ENCODE measurements at regions not wholly inside any gene's neighbourhood (a gene's known extent, or its start where the extent isn't known, plus 50 kb on each side); places are given as distances from the start of the nearest gene placed in this dataset.
A peak's percentile ranks its signal among the peaks of the same experiment; 100 is the strongest.

DNA sequence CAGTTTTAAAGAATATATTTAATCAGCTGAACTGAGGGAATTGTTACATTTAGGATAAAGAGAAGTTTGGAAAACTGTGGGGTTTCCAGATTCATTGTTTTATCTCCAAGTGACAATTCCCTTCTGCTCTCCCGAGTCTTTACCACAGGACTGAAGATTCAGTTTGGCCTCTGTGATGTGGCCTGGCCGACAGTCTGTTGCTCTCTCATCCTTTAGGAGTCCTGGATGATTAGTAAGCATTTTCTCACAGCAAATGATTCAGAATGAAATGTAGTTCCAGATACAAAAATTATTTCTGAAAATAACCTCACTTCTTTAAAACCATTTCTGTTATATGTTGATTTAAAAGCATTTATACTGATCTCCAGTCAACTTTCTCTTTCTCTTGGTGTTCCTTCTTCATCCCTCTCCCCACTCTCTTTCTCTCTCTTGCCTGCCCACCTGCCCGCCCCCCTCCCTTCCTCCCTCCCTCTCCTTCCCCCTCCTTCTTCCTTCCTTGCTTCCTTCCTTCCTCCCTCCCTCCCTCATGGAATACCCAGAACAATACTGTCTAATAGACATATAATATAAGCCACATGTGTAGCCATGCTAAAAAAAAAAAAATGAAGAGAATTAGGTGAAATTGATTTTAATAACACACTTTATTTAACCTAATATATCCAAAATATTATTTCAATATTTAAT, 254.9 kb downstream of the PRL start:
- DNase-seq = no peak

DNA sequence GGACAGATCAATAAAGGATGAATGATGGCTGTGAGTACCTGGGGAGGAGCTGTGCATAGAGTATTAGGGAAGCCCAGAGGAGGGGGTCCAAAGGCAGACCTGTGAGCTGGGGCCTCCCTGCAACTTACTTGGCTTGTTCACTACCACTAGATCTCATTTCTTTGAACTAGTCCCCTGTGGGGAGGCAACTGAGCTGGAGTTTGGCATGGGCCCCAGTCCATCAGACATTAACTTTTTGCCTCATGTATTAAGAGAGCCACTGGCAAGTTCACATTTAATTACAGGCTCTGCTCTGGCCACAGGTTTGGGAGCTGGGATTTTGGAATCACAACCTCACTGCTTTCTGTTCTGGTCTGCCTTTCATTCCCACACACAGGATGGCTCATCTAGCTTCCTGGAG, 254.1 kb downstream of the PRL start:
- DNase-seq = no peak

DNA sequence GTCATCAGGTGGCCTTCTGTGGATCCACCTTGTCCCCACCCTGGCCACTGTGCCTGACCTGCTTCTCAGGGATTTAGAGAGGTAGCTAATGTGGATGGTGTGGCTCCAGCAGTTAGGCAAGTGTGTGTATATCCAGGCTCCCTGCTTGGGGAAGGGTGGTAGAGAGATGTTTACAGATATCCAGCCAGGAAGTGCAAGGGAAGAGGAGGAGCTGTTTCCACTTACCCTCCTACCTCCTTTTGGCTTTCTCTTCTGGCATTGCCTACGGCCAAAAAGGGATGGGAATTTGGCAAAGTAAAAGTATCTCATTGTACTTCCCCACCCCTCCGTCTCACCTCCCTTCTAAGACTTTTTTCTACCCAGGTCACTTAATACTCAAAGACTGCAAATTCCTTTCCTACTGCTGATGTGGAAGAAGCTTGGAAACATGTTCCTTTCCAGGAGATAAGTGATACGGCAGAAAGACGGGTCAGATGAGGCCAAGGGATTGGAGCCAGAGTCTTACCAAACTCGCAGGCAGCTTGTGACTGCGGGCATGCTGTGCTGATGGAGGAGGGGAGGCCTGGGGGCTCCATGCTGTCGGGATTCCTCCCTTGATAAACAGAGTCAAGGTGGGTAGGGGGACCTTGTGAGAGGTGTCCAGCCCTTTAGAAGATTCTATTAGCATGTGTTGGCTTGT, 253.4 kb downstream of the PRL start:
- DNase-seq = no peak

DNA sequence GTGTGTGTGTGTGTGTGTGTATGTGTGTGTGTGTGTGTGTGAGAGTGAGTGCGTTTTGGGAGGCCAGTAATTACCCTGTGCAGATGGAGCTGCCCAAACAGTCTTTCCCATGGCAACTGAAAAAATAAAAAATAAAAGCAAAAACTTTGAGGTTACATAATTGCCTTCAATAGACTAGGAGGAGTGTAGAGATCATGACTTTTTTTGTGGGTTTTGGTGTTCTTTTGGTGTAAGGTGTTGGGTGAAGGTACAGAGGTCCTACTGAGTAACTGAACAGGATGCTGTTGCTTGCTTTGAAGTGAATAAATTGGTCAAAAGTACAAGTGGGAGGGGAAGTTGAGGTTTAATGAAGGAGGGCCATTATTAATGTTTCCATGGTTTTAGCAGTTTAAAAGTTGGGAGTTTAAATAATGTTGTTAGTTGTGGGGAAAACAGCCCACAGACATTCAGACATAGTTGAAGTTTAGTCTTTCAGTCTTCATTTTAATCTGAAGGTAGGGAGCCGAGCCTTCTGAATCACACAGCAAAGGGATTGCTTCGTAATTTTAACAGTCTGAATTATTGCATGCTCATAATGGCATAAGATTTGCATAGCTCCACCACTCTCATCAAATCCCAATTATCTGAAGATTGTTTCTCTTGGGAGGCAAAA, 251.4 kb downstream of the PRL start:
- DNase-seq = no peak

DNA sequence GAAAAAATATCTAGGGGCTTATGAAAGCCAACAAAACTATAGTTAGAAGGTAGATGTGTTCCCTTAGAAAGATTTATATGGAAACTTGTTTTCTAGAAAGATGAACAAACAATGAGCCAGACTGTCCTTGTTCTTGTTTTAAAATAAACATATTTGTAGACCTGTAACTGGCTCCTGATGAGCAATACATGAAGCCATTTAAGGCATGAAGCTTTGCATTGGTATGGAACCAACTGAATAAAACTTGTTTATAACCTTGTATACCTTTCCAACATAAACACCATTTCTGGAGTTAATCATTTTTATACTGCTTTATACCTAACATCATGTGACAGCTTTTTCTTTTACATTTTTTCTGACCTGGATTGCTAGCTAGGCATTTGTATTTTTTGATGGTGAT, 247.8 kb downstream of the PRL start:
- DNase-seq = no peak

DNA sequence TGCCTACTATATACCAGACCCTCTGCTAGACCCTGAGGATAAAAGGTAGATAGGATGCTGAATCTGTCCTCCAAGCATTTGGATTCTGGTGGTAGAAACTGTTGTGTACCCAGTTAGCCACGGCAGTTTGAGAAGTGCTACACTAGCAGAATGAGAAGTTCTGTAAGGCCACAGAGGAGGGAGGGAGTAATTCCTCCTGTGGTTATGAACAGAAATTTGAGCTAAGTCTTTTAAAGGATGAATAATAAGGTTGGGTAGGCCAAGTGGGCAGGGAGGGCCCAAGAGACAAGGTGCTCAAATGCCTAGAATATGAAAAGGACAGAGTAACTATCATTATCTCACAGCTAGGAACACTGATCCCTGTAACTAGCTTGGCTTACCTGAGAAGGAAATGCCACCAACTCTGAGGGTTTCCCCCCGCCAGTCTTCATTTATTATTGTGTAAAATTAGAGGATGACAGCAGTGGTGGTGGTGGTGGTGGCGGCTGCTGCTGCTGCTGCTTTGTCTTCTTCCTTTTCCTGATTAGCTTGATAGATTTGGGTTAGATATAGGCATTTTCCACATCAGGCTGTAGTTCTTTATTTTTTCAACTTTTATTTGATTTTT, 243.3 kb downstream of the PRL start:
- DNase-seq = no peak

DNA sequence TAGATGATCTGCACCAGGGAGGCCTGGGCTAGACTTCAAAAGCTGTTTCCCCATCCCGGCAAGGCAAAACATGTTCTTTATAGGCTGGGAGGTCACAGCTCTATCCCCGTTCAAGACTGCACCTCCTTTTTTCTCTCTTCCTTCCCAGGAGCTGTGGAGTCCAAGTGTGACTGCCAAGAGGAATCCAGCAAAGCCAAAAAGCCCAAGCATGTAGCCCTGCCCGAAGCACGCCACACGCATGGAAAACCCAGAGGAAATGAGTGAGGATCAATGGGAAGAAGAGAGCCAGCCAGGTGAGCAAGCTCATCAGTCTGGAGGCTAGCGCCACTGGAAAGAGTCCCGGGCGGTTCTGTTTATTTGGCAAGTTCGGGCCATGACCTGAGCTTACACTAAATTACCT, 240.4 kb downstream of the PRL start:
- DNase-seq = no peak

DNA sequence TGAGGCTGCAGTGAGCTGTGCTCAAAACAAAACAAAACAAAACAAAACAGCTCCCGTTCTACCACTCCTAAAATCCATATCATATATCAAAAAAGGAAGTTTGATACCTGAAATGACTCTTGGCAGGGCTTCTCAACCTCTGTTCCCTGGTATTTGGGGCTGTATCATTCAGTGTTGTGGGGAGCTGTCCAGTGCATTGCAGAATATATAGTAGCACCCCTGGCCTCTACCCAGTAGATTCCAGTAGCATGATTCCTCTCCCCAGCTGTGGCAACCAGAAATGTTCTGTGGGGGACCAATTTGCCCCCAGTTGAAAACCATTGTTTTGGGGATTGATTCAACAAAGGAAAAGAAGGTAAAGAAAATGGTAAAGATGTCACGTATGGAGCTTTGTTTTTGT, 238.9 kb downstream of the PRL start:
- no peak for DNase-seq

DNA sequence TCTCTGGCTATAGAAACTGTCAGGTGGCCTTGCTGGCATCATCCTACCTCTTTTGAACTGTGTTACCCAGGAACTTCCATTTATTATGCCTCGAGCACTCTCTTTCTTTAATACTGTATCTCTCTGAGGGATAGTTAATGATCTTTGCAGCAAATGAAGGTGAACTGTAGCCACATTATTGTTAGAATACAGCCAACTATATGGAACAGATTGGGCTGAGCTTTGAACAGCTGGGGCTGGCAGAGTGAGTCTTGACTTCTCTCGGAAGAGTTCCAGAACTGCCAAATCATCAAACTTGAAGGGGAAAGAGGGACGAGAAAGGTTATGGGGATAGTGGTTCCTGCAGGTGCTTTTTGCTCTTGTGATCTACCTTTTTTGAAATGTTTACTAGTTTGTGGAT, 237.7 kb downstream of the PRL start:
- DNase-seq = no peak

DNA sequence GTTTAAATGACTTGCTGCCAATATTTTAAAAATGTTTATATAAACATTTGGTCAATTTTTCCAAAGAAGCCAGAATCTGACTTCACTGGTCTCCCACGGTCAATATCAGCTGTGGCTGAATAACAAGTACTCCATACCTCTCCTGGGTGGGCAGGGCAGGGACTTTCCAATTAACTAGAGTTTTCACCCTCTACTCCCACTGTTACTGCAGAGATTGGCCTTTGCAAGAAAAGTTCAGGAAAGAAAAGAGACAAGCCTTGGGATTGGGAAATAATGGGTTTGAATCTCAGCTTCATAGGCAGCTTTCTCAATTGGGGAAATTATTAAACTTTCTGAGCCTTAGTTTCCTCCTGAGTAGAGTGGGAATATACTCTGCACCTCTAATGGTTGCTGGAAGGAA, 236.9 kb downstream of the PRL start:
- no peak for DNase-seq

DNA sequence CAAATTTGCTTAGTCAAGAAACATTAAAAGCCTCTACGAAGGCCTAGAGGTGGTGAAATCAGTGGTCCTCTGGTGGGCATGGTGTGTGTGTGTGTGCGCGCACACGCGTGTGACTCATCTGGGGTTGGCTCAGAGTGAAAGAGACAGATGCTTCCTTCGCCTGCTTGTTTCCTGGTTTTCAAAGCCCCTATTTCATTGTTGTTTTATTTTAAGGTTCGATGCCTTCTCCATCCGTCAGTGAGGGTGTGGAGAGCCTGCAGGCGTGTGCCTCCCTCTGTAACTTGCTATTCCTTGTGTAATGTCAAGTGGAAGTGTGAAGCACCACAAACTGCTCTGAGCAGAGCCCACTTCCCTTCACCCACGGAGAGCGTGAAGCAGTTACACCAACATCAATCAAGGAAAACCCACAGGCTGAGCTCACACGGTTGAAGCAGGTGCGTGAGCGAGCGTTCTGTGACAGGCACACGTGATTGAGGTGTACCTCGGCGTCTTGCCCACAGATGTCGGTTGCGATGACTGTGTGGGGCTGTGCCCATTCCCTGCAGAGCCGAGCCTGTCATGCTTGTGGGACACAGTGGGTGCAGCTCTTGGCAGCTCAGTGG, 233.9 kb downstream of the PRL start:
- DNase-seq = peak; percentile 70

DNA sequence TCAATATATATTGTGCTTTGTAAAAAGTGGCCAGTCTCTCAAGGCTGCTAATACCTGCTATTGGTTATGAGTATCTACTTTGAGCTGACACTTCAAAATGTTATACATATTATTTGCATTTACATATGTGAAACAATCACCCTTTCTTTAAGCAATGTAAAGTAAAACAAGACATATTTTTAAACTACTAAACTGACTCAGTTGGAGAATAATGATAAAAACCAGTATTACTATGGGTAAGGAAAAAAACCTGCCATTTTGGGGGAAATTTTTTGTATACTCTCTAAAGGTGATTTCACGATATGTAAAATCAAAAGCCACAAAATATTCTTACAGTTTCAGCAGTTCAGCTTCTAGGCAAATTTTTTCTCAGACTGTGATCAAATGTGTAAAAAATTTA, 232.3 kb downstream of the PRL start:
- DNase-seq = no peak

DNA sequence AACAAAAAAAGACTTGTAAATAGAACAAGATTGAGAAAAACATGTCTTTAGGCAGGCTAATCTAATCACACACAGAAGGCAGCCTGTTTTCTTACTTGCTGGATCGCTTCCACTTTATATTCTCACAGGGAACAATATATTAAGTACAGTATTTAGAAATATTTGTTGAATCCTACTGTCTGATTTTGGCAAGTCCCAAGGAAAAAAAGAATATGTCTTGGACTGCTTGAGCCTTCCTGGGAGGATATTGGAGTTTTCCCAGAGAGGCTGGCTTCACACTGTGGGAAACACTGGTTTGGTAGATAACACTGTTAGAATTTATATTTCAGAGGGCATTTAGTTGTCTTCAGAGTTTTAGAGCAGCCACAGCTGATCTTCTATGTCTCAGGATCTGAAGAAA, 229.7 kb downstream of the PRL start:
- DNase-seq = no peak

DNA sequence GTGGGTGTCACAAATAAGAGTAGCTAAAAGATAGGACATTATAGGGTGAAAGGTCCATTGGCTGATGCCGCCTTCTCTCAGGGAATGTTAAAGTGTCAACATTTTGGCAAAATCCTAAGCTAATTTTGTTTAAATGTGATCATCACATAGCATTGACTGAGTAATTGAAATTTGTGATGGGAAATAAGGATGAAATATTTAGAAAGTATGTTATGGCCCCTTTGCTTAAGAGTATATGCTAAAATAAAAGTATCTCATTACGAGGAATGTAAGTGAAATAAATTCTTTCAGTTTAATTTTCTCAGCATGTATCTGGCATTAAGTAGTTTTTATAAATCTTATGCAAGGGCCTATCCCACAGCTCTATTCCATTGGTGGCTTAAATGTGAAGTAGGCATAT, 229.2 kb downstream of the PRL start:
- no peak for DNase-seq

DNA sequence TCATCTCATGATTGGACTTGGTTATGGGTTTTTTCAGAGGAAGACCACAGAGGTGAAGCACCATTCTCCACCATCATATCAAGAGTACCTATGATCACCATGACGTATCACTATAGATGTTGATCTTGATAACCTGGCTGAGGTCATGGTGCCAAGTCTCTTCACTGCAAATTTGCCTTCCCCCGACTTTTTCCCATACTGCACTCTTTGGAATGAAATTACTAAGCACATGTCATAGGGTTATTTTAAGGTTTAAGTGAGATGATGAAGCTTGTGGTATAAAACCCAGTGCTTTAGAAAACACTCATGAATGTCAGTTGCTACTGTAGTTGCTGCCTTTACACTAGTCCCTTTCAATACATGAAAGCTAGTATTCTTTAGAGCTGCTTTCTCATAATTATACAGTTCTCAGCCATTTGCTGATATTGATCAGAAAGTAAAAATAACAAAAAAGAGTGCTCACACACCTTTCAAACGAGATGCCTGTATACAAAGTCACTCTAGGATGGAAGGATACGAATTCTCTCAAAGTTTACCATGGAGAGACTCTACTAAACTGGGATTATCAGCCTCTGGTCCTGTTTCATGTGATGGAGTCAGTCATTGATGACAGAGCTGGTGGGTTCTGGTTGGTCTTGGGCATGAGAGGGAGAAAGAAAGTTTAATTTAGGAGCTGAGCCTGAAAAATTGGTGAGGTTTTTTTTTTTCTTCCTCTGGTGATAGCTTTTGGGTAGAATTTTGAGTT, 228.1 kb downstream of the PRL start:
- DNase-seq = no peak

DNA sequence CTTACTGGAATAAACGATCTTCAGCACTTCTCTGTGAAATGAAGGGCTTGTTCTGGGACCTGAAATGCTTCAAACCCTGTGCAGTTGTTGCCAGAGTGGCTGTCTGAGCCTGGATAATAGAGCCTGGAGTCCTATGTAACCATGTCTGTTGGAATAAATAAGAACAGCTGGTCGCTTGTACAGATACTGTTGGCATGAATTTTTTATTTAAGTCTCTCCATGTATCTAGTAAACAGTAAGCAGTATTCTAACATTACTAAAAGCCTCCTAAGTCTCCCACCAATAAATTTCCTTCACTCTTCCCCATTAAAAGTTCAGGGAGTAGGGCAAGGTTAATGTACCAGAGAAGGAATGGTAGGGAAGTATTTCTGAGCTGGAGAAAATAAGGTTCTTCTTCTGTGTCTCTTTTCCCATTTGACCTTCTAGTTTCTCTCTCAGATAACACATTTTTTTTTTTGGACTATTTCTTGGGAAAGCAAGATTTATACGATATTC, 227.5 kb downstream of the PRL start:
- no peak for DNase-seq

DNA sequence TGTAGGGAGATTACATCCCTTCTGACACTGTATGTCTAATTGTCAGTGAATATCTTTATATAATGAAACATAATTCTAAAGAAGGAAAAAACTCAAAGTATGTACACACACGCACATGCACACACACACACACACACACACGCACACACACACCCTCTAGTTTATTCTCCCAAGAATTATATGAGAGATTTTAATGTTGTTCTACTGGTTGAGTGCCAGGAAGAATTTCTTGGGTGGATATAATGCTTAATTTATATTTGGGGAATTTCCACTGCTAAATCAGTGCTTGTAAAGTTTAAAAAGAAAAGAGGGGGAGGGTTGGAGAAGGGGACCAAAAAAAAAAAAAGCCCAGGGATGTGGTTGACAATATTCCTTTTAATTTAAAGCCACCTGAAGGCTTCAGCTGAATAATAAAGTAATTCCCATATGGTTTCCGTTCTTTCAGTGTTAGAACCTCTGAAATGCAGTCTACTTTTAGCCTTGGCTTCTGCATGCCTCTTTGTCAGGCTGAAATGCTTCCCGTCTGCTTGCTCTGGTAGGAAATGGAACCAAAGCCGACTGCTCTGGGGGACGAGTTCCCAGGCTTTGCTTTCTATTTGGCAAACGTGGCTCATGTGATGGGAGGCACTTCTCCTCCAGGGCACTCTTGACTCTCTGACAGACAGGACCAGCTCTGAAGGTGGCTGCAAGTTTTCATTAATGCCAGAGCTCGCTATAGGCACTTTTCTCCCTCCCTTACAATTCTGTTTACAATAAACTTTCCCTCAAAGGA, 225.4 kb downstream of the PRL start:
- no peak for DNase-seq

DNA sequence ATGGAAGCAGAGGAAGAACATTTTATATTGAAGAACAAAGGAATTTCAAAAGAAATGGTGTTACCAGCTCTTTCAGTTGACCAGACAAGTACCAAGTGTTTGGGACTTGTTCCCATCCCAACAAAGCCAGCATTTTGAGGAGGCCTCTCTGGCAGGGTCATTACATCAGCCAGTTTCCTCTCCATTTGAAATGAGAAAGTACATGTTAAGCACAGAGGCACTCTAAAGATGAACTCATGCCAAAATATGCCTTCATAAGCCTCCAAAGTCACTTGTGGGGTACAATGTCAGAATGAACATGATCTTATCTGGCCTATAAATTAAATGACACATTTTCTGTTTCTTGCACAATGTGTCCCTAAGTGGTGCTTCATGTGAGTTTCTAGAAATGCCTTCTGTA, 223.9 kb downstream of the PRL start:
- no peak for DNase-seq

DNA sequence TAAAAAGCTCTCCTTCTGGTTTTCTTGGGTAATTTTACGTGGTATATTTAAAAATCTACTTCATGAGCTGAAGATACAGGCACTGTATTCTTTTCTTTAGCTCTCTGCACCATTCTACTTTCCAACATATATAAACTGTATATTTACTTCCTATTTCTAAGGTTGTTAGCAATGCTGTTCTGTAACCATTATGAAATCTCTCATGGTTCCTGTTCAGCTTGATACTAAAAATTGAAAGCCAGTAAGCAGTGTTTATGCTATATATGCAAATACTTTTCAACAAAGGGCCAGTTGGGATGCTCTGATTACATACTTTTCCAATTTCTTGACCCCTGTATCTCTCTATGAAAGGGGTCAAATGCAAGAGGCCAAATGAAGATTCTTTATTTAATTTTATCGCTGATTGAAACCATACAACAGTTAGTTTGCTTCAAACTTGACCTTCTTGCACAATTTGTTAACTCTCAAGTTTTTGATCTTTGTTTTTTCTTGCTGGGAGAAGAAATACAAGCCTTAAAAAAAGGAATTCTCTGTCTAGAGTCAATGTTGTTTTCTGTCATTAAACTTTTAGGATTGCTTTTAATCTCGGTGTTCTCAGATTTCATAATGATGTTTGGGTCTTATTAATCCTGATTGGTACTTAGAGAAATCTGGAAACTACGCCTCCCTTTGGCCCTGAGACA, 223.2 kb downstream of the PRL start:
- DNase-seq = no peak

DNA sequence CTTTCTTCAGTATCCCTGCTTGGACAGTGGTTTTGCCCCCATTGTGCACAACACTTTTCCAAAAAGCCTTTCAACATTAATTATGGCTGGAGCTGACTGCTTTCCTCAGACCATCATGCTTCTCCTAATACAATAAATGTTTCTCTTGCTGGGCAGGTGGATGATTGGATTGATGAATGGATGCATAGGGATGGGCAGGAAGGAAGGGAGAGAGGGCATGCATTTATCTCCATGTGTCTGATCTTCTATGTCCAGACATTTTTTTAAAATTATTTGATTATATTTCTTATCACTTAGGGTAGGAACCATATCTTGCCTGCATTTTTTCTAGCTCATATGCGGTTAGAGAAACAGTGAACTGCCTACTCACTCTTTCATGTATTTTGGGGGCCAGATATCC, 218.5 kb downstream of the PRL start:
- no peak for DNase-seq

DNA sequence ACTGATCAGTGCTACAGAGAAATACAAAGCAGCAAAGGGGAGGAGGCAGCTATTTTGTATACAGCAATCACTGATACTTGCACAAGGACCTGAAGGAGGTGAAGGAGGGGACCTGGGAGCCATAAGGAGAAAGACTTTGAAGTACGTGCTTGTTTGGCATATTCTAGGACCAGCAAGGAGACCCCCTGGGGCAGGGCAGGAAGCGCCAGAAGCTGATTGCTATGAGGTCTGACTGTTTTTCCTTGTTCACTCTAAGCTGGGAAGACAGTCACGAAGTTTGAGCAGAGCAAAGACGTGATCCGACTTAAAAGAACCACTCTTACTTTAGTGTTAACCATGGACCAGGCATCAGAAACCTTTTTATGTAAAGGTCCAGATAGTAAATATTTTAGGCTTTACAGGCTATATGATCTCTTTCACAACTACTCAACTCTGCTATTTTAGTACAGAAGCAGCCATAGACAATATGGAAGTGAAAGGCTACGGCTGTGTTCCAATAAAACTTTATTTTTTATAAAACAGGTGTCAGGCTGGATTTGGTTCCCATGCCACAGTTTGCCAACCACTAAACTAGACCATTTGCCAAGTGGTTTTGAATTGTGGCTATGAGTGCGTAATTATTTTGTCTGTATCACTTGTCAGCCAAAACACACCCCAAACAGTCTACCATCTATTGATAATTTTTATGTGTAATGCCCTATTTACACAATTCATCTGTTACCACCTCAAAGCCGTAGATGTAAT, 217.9 kb downstream of the PRL start:
- DNase-seq = no peak
